Right lobe of liver (tissue), 4 donors: ENCODE measurements at regions not wholly inside any gene's neighbourhood (a gene's known extent, or its start where the extent isn't known, plus 50 kb on each side); places are given as distances from the start of the nearest gene placed in this dataset.

ENCODE experiments used
- POLR2A ChIP-seq: fragments of 450-650 bp; IDR thresholded peaks from one replicate; pipeline ENCODE4 v1.6.1; 2017; ENCODE audit warnings: antibody characterized with exemption, mild to moderate bottlenecking
- TF ChIP-seq, protein P1 (sequence below), 4 donors: fragments of 200-600 bp in 3 of 4; fragments of 450-650 bp in 1 of 4; IDR thresholded peaks; one replicate each; pipeline versions ENCODE4 v1.5.1 to v1.8.0; 2016 to 2022; ENCODE audit warnings: antibody characterized with exemption in 4 of 4, mild to moderate bottlenecking in 2 of 4
- donor health status: DM: no; HTN: no; CAD: no.
- donor health status: DM: no; HTN: no; CAD: no.
- donor health status: DM: no; HTN: yes; CAD: no.

DNA sequence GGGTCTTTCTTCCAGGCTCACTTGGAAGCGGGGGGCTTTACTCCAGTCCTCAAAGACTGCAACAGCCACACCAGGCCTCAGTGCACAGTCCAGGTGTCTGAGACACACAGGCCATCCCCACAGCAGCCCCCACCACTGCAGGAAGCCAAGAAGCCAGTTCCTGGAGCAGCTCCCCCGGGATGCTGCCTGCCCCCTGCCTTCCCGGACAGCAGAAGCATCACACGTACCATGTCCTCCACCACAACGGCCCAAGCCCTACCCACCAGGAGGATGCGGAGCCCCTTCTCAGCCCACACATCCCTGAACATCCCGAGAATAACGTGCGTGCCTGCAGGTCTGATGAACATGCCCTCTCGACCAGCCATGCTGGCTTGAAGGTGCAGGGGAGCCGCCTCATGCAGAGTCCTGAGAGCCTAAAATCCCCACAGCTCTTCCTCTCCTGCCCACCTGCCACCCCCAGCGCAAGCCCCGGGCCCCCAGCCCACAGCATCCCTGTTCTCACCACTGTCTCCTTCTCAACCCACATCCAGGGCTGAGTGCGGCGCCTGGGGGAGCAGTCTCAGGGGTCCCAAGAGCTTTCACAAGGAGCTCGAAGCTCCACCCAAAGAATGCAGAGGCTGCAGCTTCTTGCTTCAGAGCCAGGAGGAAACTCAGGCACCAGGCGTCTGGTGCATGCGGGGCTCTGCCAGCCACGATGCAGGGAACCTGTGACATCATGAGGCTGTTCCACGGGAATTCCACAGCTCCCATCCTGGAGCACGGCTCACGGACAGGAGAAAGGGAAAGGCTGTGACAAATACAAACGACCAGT is 209.6 kb downstream of the BRD1 start:
- TF ChIP-seq POLR2A: no peak
- TF ChIP-seq, protein P1, sequence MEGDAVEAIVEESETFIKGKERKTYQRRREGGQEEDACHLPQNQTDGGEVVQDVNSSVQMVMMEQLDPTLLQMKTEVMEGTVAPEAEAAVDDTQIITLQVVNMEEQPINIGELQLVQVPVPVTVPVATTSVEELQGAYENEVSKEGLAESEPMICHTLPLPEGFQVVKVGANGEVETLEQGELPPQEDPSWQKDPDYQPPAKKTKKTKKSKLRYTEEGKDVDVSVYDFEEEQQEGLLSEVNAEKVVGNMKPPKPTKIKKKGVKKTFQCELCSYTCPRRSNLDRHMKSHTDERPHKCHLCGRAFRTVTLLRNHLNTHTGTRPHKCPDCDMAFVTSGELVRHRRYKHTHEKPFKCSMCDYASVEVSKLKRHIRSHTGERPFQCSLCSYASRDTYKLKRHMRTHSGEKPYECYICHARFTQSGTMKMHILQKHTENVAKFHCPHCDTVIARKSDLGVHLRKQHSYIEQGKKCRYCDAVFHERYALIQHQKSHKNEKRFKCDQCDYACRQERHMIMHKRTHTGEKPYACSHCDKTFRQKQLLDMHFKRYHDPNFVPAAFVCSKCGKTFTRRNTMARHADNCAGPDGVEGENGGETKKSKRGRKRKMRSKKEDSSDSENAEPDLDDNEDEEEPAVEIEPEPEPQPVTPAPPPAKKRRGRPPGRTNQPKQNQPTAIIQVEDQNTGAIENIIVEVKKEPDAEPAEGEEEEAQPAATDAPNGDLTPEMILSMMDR (IDR thresholded peaks at IDR 0.05): no peak
